GM12872 (cell line): ENCODE measurements at regions not wholly inside any gene's neighbourhood (a gene's known extent, or its start where the extent isn't known, plus 50 kb on each side); places are given as distances from the start of the nearest gene placed in this dataset.

ENCODE experiments used
- TF ChIP-seq, protein P1 (sequence below): IDR thresholded peaks from 3 replicates; pipeline ENCODE4 v1.5.1; 2011; ENCODE audit warnings: low read depth, mild to moderate bottlenecking, low read length, moderate library complexity; ENCODE audit not compliant: insufficient read depth

DNA sequence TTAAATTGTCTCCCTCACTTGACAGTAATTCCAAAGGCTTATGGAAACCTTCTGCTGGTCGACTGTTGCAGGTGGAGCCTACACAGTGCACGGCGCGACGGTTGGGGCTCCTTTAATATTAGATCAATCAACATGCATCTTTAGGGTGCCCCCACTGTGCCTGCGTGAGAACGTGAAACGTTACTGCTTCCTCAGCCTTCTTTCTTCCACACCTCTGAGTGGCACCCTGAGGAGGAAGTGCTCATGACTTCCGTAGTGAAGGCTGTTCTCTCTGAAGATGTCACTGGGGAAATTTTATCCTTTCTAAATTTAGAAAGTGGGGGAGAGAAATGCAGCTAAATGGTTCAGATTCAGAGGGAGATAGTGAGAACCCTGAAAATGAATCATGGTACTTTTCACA is 184.0 kb upstream of the ZFP42 start:
- TF ChIP-seq, protein P1, sequence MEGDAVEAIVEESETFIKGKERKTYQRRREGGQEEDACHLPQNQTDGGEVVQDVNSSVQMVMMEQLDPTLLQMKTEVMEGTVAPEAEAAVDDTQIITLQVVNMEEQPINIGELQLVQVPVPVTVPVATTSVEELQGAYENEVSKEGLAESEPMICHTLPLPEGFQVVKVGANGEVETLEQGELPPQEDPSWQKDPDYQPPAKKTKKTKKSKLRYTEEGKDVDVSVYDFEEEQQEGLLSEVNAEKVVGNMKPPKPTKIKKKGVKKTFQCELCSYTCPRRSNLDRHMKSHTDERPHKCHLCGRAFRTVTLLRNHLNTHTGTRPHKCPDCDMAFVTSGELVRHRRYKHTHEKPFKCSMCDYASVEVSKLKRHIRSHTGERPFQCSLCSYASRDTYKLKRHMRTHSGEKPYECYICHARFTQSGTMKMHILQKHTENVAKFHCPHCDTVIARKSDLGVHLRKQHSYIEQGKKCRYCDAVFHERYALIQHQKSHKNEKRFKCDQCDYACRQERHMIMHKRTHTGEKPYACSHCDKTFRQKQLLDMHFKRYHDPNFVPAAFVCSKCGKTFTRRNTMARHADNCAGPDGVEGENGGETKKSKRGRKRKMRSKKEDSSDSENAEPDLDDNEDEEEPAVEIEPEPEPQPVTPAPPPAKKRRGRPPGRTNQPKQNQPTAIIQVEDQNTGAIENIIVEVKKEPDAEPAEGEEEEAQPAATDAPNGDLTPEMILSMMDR = no peak

DNA sequence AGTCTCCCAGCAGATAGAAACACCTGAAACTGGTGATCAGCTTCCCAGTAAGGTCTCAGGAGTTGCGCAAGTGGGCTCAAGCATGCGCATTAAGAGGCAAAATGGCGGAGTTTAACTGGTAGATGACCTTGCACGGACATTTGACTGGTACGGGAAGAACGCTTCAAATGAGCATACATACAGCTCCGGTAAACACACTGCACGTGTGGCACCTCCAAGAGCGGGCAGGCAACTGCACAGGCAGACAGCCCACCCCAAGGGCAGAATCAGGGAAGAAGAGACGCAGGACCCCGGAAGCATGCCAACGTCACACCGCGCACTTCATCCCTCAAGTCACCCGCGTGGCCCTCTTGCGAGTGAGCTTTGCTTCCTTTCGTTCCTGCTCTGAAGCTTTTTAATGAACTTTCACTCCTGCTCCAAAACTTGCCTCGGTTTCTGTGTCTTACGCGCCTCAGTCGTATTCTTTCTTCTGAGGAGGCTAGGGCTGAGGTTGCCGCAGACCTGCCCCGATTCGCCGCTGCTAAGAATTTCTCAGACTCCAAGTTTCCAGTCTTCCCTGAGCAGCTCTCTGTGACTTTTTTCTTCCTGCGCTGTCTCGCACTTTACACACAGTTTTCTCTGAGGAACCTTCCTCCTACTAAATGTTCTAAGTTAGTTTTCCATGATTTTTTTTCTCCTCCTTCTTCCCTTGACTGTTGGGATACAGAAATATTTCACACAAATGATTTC is 180.7 kb upstream of the ZFP42 start:
- TF ChIP-seq, protein P1 = no peak

DNA sequence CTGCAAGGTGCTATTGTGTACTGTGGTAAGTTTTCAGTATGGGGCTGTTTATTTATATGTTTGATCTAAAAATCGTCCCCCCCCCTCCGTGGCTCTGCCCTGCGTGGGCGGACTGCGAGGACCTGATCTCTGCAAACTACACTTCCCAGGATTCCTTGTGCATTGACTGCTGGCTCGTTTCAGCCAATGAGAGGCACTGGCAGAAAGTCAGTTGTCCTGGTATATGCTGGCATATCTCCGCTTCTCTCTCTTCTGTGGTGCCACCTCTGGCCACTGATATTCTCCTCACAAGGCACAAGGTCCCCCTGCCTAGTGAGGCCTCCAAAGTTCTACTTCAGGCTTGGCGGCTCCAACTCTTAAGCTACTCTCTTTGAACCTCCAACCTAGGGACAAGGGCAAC is 168.8 kb upstream of the ZFP42 start:
- TF ChIP-seq, protein P1 = no peak

DNA sequence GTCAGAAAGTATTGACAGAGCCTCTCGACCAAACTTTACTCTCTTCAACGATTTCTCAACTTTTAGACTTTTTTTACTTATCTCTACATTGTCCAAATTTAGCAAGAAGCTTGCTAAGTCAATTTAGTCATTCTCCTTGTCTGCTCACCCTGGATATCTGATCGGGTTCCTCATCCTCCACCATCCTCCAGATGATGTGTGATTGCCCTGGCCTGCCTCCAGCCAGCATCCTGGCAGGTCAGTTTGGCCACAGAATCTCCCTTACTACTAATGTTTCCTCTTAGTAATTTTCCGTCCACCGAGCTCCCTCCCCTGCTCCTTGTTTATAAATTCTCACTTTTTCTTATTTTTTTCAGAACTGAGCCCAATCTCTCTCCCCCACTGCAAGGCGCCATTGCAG is 167.9 kb upstream of the ZFP42 start:
- TF ChIP-seq, protein P1 = no peak

DNA sequence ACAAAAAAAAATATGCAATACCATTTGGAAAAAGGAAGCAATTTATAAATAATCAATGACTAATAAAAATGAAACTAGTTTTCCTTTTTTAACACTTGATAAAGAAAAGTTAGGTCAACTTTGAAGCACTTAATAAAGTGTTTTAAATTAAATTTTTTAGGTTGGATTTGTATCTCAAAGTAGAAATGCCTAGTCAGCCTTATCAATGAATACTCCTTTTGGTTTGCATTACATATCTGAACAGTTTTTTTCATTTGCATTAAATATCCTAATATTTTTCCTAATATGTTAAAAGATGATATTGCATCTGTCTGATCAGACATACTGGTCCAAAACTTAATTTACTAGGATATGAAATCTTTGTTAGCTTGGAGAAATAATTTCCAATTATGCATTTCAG is 155.8 kb upstream of the ZFP42 start:
- TF ChIP-seq, protein P1 = no peak

DNA sequence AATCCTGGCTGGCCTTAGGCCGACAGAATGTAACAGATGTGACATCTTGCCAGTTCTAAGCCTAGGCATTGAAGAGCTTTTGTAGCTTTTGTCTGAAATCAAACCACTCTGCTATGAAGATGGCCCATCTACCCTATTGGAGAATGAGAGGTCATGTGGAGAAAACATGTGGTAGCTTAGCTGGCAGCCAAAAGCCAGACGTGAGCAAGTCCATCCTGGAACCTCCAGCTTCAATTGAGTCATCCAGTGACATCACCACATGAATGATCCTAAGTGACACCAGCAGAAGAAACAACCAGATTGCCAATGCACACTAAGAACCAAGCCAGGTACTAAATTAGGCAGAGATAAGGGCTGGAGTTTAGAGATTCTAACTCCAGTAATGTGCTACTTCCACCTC is 154.8 kb upstream of the ZFP42 start:
- TF ChIP-seq, protein P1 = no peak

DNA sequence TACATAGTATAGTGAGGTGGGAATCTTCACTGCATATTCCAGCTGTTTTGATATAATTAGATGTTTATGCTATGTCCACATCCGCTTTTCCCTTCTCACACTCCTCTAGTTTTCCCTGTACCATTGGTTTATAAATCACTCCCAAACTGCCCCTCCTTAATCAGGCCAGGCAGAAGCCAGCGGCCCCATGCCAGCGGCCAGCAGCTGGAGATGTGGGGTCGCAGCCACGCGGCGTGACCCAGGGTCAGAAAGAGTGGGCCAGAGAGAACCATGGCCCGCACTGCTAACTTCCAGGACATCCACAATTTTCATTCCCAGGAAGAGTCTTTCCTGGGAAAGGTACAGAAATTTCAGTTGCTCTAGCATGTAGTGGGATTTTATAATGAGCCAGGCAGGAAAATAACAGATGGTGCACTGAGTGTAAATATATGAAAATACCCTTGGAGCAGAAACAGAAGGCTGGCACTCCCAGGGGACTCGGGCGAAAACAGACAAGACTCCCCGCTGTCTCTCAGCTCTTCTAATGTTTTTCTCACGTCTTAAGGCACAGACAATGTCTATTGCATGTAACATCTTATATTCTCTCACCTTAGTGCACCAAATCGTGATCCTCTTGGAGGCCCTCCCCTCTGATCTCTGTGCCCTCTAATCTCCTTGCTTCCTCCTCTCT is 145.9 kb upstream of the ZFP42 start:
- TF ChIP-seq, protein P1 = no peak
